COLO829 (cell line): ENCODE measurements at regions not wholly inside any gene's neighbourhood (a gene's known extent, or its start where the extent isn't known, plus 50 kb on each side); places are given as distances from the start of the nearest gene placed in this dataset.
"Not testable (repeated sequence)": the region's sequence is repeated elsewhere in the genome, so short reads cannot be mapped to it uniquely, and the experiment has no call there.

Source experiments
- DNase-seq: peaks from one replicate; pipeline ENCODE4 v3.0.0; 2012; ENCODE audit warnings: low spot score

GRCh38 chr2:234374150-234374508 lies 122.8 kb downstream of the ARL4C start:
- no peak for DNase-seq

- no peak for DNase-seq
Measured at GRCh38 chr2:234373481-234374149, 123.3 kb downstream of the ARL4C start.

GRCh38 chr2:234373060-234373459 lies 123.8 kb downstream of the ARL4C start:
- DNase-seq, result no peak

GRCh38 chr2:234372506-234372905 lies 124.4 kb downstream of the ARL4C start:
- no peak for DNase-seq

- no peak for DNase-seq
Measured at GRCh38 chr2:234368861-234369261, 128.0 kb downstream of the ARL4C start.

GRCh38 chr2:234366891-234367290 lies 130.0 kb downstream of the ARL4C start:
- DNase-seq, result no peak

- DNase-seq, result no peak
Measured at GRCh38 chr2:234364661-234365060, 132.2 kb downstream of the ARL4C start.

- DNase-seq, result no peak
Measured at GRCh38 chr2:234363647-234364294, 133.1 kb downstream of the ARL4C start.

GRCh38 chr2:234363011-234363487 lies 133.8 kb downstream of the ARL4C start:
- peak; percentile 48 for DNase-seq

- DNase-seq, result not testable (repeated sequence)
Measured at GRCh38 chr2:234360313-234360975, 136.4 kb downstream of the ARL4C start.

- DNase-seq, result no peak
Measured at GRCh38 chr2:234357666-234358065, 139.2 kb downstream of the ARL4C start.

GRCh38 chr2:234355808-234356365 lies 141.0 kb downstream of the ARL4C start:
- no peak for DNase-seq

GRCh38 chr2:234355021-234355720 lies 141.7 kb downstream of the ARL4C start:
- DNase-seq, result no peak

GRCh38 chr2:234352270-234352669 lies 144.6 kb downstream of the ARL4C start:
- no peak for DNase-seq

- not testable (repeated sequence) for DNase-seq
Measured at GRCh38 chr2:234351866-234352265, 145.0 kb downstream of the ARL4C start.

- DNase-seq, result no peak
Measured at GRCh38 chr2:234348081-234348480, 148.8 kb downstream of the ARL4C start.

- DNase-seq, result no peak
Measured at GRCh38 chr2:234345921-234346320, 151.0 kb downstream of the ARL4C start.

- DNase-seq, result no peak
Measured at GRCh38 chr2:234344012-234344411, 152.9 kb downstream of the ARL4C start.

- DNase-seq, result no peak
Measured at GRCh38 chr2:234343372-234343771, 153.5 kb downstream of the ARL4C start.

GRCh38 chr2:234341306-234341985 lies 155.4 kb downstream of the ARL4C start:
- DNase-seq, result no peak

- no peak for DNase-seq
Measured at GRCh38 chr2:234339501-234339900, 157.4 kb downstream of the ARL4C start.

GRCh38 chr2:234339011-234339410 lies 157.9 kb downstream of the ARL4C start:
- DNase-seq, result no peak
